ENCODE measurements at regions not wholly inside any gene's neighbourhood (a gene's known extent, or its start where the extent isn't known, plus 50 kb on each side); places are given as distances from the start of the nearest gene placed in this dataset.

GRCh38 chr18:39205565-39206195 lies 1640.1 kb upstream of the CELF4 start:
- H3K27me3 ChIP-seq (ENCODE audit: control insufficient read depth, insufficient read depth, low read length): no peaks in the 10 kb centered on the region
- H3K4me1 ChIP-seq (ENCODE audit: control insufficient read depth, insufficient read depth, low read length): no peaks in the 10 kb centered on the region
- no peak overlapping the region for H3K4me3 ChIP-seq (ENCODE audit: low read depth, low read length)
- H3K27ac ChIP-seq (ENCODE audit: low read depth, low read length): no peak overlapping the region
- no peak for DNase-seq (ENCODE audit: low read depth in 4 of 6, low spot score in 6 of 6)
- 87% methylated on average over 5 of the region's 6 CpGs for WGBS (ENCODE audit: insufficient coverage)
- no peaks in the 10 kb centered on the region for H3K9me3 ChIP-seq (ENCODE audit: control insufficient read depth, insufficient read depth, low read length)
- no peaks in the 10 kb centered on the region for H3K36me3 ChIP-seq (ENCODE audit: control insufficient read depth, insufficient read depth, low read length)

- DNase-seq (ENCODE audit: low read depth in 4 of 6, low spot score in 6 of 6): no peak
- 96% methylated on average over 3 of the region's 6 CpGs for WGBS (ENCODE audit: insufficient coverage)
- no peak overlapping the region for H3K4me3 ChIP-seq (ENCODE audit: low read depth, low read length)
- no peaks in the 10 kb centered on the region for H3K9me3 ChIP-seq (ENCODE audit: control insufficient read depth, insufficient read depth, low read length)
- H3K27me3 ChIP-seq (ENCODE audit: control insufficient read depth, insufficient read depth, low read length): no peaks in the 10 kb centered on the region
- no peaks in the 10 kb centered on the region for H3K4me1 ChIP-seq (ENCODE audit: control insufficient read depth, insufficient read depth, low read length)
- no peaks in the 10 kb centered on the region for H3K36me3 ChIP-seq (ENCODE audit: control insufficient read depth, insufficient read depth, low read length)
- H3K27ac ChIP-seq (ENCODE audit: low read depth, low read length): no peak overlapping the region
These were observed 1634.6 kb upstream of the CELF4 start for GRCh38 chr18:39200153-39200552.

- DNase-seq (ENCODE audit: low read depth in 4 of 6, low spot score in 6 of 6): peak in 2 of 6 donors; percentile 6 to 49
- 61% methylated on average over 5 of the region's 5 CpGs for WGBS (ENCODE audit: insufficient coverage)
- Histone ChIP-seq H3K27ac (ENCODE audit: low read depth, low read length) (no peak overlapping the region), H3K9me3 (ENCODE audit: control insufficient read depth, insufficient read depth, low read length) (no peaks in the 10 kb centered on the region), H3K36me3 (ENCODE audit: control insufficient read depth, insufficient read depth, low read length) (no peaks in the 10 kb centered on the region), H3K27me3 (ENCODE audit: control insufficient read depth, insufficient read depth, low read length) (no peaks in the 10 kb centered on the region), H3K4me1 (ENCODE audit: control insufficient read depth, insufficient read depth, low read length) (no peaks in the 10 kb centered on the region), H3K4me3 (ENCODE audit: low read depth, low read length) (no peak overlapping the region)
These were observed 1633.7 kb upstream of the CELF4 start for GRCh38 chr18:39199231-39199855.

- WGBS (ENCODE audit: insufficient coverage): 96% methylated on average over 3 of the region's 4 CpGs
- DNase-seq (ENCODE audit: low read depth in 4 of 6, low spot score in 6 of 6): no peak
These were observed 1632.8 kb upstream of the CELF4 start for GRCh38 chr18:39198376-39198775.

GRCh38 chr18:39191931-39192330 lies 1626.3 kb upstream of the CELF4 start:
- Histone ChIP-seq H3K4me1 (ENCODE audit: control insufficient read depth, insufficient read depth, low read length) (no peaks in the 10 kb centered on the region), H3K27me3 (ENCODE audit: control insufficient read depth, insufficient read depth, low read length) (no peaks in the 10 kb centered on the region), H3K4me3 (ENCODE audit: low read depth, low read length) (no peak overlapping the region), H3K27ac (ENCODE audit: low read depth, low read length) (no peak overlapping the region), H3K9me3 (ENCODE audit: control insufficient read depth, insufficient read depth, low read length) (no peaks in the 10 kb centered on the region), H3K36me3 (ENCODE audit: control insufficient read depth, insufficient read depth, low read length) (no peaks in the 10 kb centered on the region)
- WGBS (ENCODE audit: insufficient coverage): no CpG with 5 or more reads among the region's 1 CpG
- peak in 2 of 6 donors; percentile 5 to 27 for DNase-seq (ENCODE audit: low read depth in 4 of 6, low spot score in 6 of 6)

More at GRCh38 chr18:39198376-39198775, 1632.8 kb upstream of the CELF4 start:
- Histone ChIP-seq H3K4me1 (ENCODE audit: control insufficient read depth, insufficient read depth, low read length) (no peaks in the 10 kb centered on the region), H3K9me3 (ENCODE audit: control insufficient read depth, insufficient read depth, low read length) (no peaks in the 10 kb centered on the region), H3K27me3 (ENCODE audit: control insufficient read depth, insufficient read depth, low read length) (no peaks in the 10 kb centered on the region), H3K36me3 (ENCODE audit: control insufficient read depth, insufficient read depth, low read length) (no peaks in the 10 kb centered on the region), H3K27ac (ENCODE audit: low read depth, low read length) (no peak overlapping the region), H3K4me3 (ENCODE audit: low read depth, low read length) (no peak overlapping the region)

GRCh38 chr18:39191058-39191457 lies 1625.5 kb upstream of the CELF4 start:
- WGBS (ENCODE audit: insufficient coverage): no CpG with 5 or more reads among the region's 2 CpGs
- H3K4me3 ChIP-seq (ENCODE audit: low read depth, low read length): no peak overlapping the region

GRCh38 chr18:39190508-39190907 lies 1624.9 kb upstream of the CELF4 start:
- no peaks in the 10 kb centered on the region for H3K36me3 ChIP-seq (ENCODE audit: control insufficient read depth, insufficient read depth, low read length)
- no peak overlapping the region for H3K27ac ChIP-seq (ENCODE audit: low read depth, low read length)
- H3K27me3 ChIP-seq (ENCODE audit: control insufficient read depth, insufficient read depth, low read length): no peaks in the 10 kb centered on the region
- 100% methylated on average over 2 of the region's 3 CpGs for WGBS (ENCODE audit: insufficient coverage)
- no peaks in the 10 kb centered on the region for H3K4me1 ChIP-seq (ENCODE audit: control insufficient read depth, insufficient read depth, low read length)
- no peaks in the 10 kb centered on the region for H3K9me3 ChIP-seq (ENCODE audit: control insufficient read depth, insufficient read depth, low read length)
- DNase-seq (ENCODE audit: low read depth in 4 of 6, low spot score in 6 of 6): no peak
- no peak overlapping the region for H3K4me3 ChIP-seq (ENCODE audit: low read depth, low read length)

More at GRCh38 chr18:39191058-39191457, 1625.5 kb upstream of the CELF4 start:
- Histone ChIP-seq H3K9me3 (ENCODE audit: control insufficient read depth, insufficient read depth, low read length) (no peaks in the 10 kb centered on the region), H3K4me1 (ENCODE audit: control insufficient read depth, insufficient read depth, low read length) (no peaks in the 10 kb centered on the region), H3K27ac (ENCODE audit: low read depth, low read length) (no peak overlapping the region), H3K27me3 (ENCODE audit: control insufficient read depth, insufficient read depth, low read length) (no peaks in the 10 kb centered on the region), H3K36me3 (ENCODE audit: control insufficient read depth, insufficient read depth, low read length) (no peaks in the 10 kb centered on the region)
- DNase-seq (ENCODE audit: low read depth in 4 of 6, low spot score in 6 of 6): no peak

- 13% methylated on average over 1 of the region's 2 CpGs for WGBS (ENCODE audit: insufficient coverage)
- no peaks in the 10 kb centered on the region for H3K27me3 ChIP-seq (ENCODE audit: control insufficient read depth, insufficient read depth, low read length)
- no peaks in the 10 kb centered on the region for H3K36me3 ChIP-seq (ENCODE audit: control insufficient read depth, insufficient read depth, low read length)
- H3K9me3 ChIP-seq (ENCODE audit: control insufficient read depth, insufficient read depth, low read length): no peaks in the 10 kb centered on the region
- DNase-seq (ENCODE audit: low read depth in 4 of 6, low spot score in 6 of 6): no peak
- H3K4me3 ChIP-seq (ENCODE audit: low read depth, low read length): no peak overlapping the region
- no peak overlapping the region for H3K27ac ChIP-seq (ENCODE audit: low read depth, low read length)
- no peaks in the 10 kb centered on the region for H3K4me1 ChIP-seq (ENCODE audit: control insufficient read depth, insufficient read depth, low read length)
These were observed 1622.7 kb upstream of the CELF4 start for GRCh38 chr18:39188278-39188677.

GRCh38 chr18:39186008-39186407 lies 1620.4 kb upstream of the CELF4 start:
- DNase-seq (ENCODE audit: low read depth in 4 of 6, low spot score in 6 of 6): no peak
- no peaks in the 10 kb centered on the region for H3K27me3 ChIP-seq (ENCODE audit: control insufficient read depth, insufficient read depth, low read length)
- H3K36me3 ChIP-seq (ENCODE audit: control insufficient read depth, insufficient read depth, low read length): no peaks in the 10 kb centered on the region
- no peaks in the 10 kb centered on the region for H3K4me1 ChIP-seq (ENCODE audit: control insufficient read depth, insufficient read depth, low read length)
- H3K9me3 ChIP-seq (ENCODE audit: control insufficient read depth, insufficient read depth, low read length): no peaks in the 10 kb centered on the region
- H3K27ac ChIP-seq (ENCODE audit: low read depth, low read length): no peak overlapping the region
- WGBS (ENCODE audit: insufficient coverage): 100% methylated on average over 2 of the region's 2 CpGs
- no peak overlapping the region for H3K4me3 ChIP-seq (ENCODE audit: low read depth, low read length)

GRCh38 chr18:39184176-39184575 lies 1618.6 kb upstream of the CELF4 start:
- peak in 2 of 6 donors; percentile 9 to 46 for DNase-seq (ENCODE audit: low read depth in 4 of 6, low spot score in 6 of 6)
- Histone ChIP-seq H3K27me3 (ENCODE audit: control insufficient read depth, insufficient read depth, low read length) (no peaks in the 10 kb centered on the region), H3K4me3 (ENCODE audit: low read depth, low read length) (no peak overlapping the region), H3K27ac (ENCODE audit: low read depth, low read length) (no peak overlapping the region), H3K4me1 (ENCODE audit: control insufficient read depth, insufficient read depth, low read length) (no peaks in the 10 kb centered on the region), H3K9me3 (ENCODE audit: control insufficient read depth, insufficient read depth, low read length) (no peaks in the 10 kb centered on the region), H3K36me3 (ENCODE audit: control insufficient read depth, insufficient read depth, low read length) (no peaks in the 10 kb centered on the region)
- 85% methylated on average over 4 of the region's 5 CpGs for WGBS (ENCODE audit: insufficient coverage)
